ENCODE measurements at regions not wholly inside any gene's neighbourhood (a gene's known extent, or its start where the extent isn't known, plus 50 kb on each side); places are given as distances from the start of the nearest gene placed in this dataset.

DNA sequence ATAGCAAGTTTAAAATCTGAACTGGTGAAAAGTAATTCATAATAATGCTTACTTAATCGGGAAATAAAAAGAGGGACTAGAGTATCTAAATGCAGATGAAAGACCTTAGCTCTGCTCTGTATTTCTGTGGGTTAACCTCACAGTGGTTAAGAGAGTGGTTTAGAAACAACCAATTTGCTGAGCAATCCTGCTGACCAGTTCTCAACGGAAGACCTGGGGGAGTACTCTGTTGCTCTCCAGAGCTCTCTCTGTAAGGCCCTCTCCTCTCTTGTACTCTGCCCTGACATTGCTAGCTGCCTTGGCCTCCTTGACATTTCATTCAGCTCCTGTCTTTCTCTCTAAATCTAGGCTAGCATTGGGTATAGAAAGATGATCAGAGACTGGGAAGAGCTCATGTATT lies 1186.6 kb upstream of the SEMA6A start:
- TF ChIP-seq, protein P1, sequence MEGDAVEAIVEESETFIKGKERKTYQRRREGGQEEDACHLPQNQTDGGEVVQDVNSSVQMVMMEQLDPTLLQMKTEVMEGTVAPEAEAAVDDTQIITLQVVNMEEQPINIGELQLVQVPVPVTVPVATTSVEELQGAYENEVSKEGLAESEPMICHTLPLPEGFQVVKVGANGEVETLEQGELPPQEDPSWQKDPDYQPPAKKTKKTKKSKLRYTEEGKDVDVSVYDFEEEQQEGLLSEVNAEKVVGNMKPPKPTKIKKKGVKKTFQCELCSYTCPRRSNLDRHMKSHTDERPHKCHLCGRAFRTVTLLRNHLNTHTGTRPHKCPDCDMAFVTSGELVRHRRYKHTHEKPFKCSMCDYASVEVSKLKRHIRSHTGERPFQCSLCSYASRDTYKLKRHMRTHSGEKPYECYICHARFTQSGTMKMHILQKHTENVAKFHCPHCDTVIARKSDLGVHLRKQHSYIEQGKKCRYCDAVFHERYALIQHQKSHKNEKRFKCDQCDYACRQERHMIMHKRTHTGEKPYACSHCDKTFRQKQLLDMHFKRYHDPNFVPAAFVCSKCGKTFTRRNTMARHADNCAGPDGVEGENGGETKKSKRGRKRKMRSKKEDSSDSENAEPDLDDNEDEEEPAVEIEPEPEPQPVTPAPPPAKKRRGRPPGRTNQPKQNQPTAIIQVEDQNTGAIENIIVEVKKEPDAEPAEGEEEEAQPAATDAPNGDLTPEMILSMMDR (IDR thresholded peaks at IDR 0.05) = no peak
- TF ChIP-seq POLR2A (IDR thresholded peaks at IDR 0.05) = no peak

Measured in Peyer's patch (tissue), 4 donors.